H1 (cell line): ENCODE measurements at regions not wholly inside any gene's neighbourhood (a gene's known extent, or its start where the extent isn't known, plus 50 kb on each side); places are given as distances from the start of the nearest gene placed in this dataset.

Experiments
- CTCF ChIA-PET: fragments of 300-600 bp; sonication (Branson Sonifier 250); formaldehyde crosslinking; loops from one replicate; lab custom pipeline; 2021; ENCODE audit not compliant: partially characterized antibody; lab: Charles Lee
- POLR2A ChIA-PET: fragments of 300-600 bp; sonication (Branson Sonifier 250); formaldehyde crosslinking; loops from one replicate; lab custom pipeline; 2021; ENCODE audit warnings: inconsistent platforms; ENCODE audit not compliant: partially characterized antibody; lab: Charles Lee
- DNase-seq, 2 experiments: peaks; one replicate each; pipeline versions ENCODE4 v3.0.0 to v3.0.0-alpha.2; 2010 to 2022; ENCODE audit warnings: low spot score in 2 of 2, low read depth in 1 of 2, mixed read lengths in 1 of 2
- FAIRE-seq: peaks from 2 replicates; lab custom pipeline; 2011; peaks lifted over from hg19 to GRCh38; lab: Jason Lieb, UNC
- H2AFZ ChIP-seq: 2 replicates; pipeline ENCODE4 v1.8.1; 2012; ENCODE audit warnings: low read length, inconsistent platforms
- H2AK5ac ChIP-seq: 2 replicates; pipeline ENCODE4 v1.6.1; 2013; ENCODE audit warnings: low read depth, low read length
- H2BK120ac ChIP-seq: replicated peaks from 2 replicates; pipeline ENCODE3; 2013; ENCODE audit warnings: low read depth, low read length, inconsistent platforms
- H2BK12ac ChIP-seq: 2 replicates; pipeline ENCODE4 v1.6.1; 2013; ENCODE audit warnings: low read depth, low read length
- H2BK15ac ChIP-seq: 2 replicates; pipeline ENCODE4 v1.6.1; 2013; ENCODE audit warnings: low read length
- H2BK20ac ChIP-seq: 2 replicates; pipeline ENCODE4 v1.6.1; 2013; ENCODE audit warnings: low read length
- H2BK5ac ChIP-seq: 2 replicates; pipeline ENCODE4 v1.6.1; 2013; ENCODE audit warnings: low read depth, low read length
- H3K14ac ChIP-seq: 2 replicates; pipeline ENCODE4 v1.6.1; 2013; ENCODE audit warnings: inconsistent platforms; ENCODE audit not compliant: insufficient read length
- H3K18ac ChIP-seq: 2 replicates; pipeline ENCODE4 v1.6.1; 2013; ENCODE audit warnings: low read length; ENCODE audit errors: extremely low read depth
- H3K23ac ChIP-seq: 2 replicates; pipeline ENCODE4 v1.6.1; 2013; ENCODE audit warnings: inconsistent platforms; ENCODE audit not compliant: insufficient read length
- H3K23me2 ChIP-seq: 2 replicates; pipeline ENCODE4 v1.6.1; 2013; ENCODE audit warnings: low read depth, low read length
- H3K27ac ChIP-seq: 2 replicates; pipeline ENCODE4 v1.6.1; 2011; ENCODE audit warnings: low read depth, low read length, inconsistent platforms
- H3K27me3 ChIP-seq, 4 experiments: replicated peaks in 1 of 4; 1 replicate in 1 of 4; 2 replicates in 3 of 4; pipeline versions ENCODE4 v1.6.1 to v1.8.1; 2011 to 2013; ENCODE audit warnings: low read length in 3 of 4, mild to moderate bottlenecking in 3 of 4, inconsistent platforms in 2 of 4, mixed read lengths in 2 of 4, moderate library complexity in 1 of 4; ENCODE audit not compliant: control insufficient read depth in 3 of 4, insufficient read depth in 3 of 4; ENCODE audit errors: extremely low read depth in 1 of 4
- H3K36me3 ChIP-seq, 4 experiments: 2 replicates each; pipeline versions ENCODE4 v1.6.1 to v1.8.1; 2011 to 2013; ENCODE audit warnings: mild to moderate bottlenecking in 4 of 4, low read length in 3 of 4, moderate library complexity in 2 of 4, control low read depth in 1 of 4, inconsistent platforms in 1 of 4; ENCODE audit not compliant: insufficient read depth in 4 of 4, control insufficient read depth in 2 of 4
- H3K4ac ChIP-seq: replicated peaks from 2 replicates; pipeline ENCODE3; 2013; ENCODE audit warnings: low read length, low read depth, mixed read lengths, inconsistent platforms; ENCODE audit not compliant: insufficient read length
- H3K4me1 ChIP-seq, 4 experiments: replicated peaks in 1 of 4; 1 replicate in 1 of 4; 2 replicates in 3 of 4; pipeline versions ENCODE4 v1.6.1 to v1.8.1; 2011 to 2013; ENCODE audit warnings: low read length in 3 of 4, inconsistent platforms in 2 of 4, mixed read lengths in 1 of 4; ENCODE audit not compliant: insufficient read depth in 4 of 4, control insufficient read depth in 3 of 4
- H3K4me2 ChIP-seq, 2 experiments: 2 replicates each; pipeline versions ENCODE4 v1.6.1 to v1.8.1; 2011 to 2013; ENCODE audit warnings: low read depth in 2 of 2, low read length in 2 of 2, control low read depth in 1 of 2, inconsistent platforms in 1 of 2, mild to moderate bottlenecking in 1 of 2; ENCODE audit not compliant: insufficient read depth in 1 of 2
- H3K4me3 ChIP-seq, 4 experiments: fragments of 200-600, 300-600 bp in 1 of 4; sonication (generic), shearing (Covaris generic), sonication (Bioruptor Twin) in 1 of 4; 2 replicates each; pipeline versions ENCODE4 v1.5.1 to v1.8.1; 2011 to 2016; ENCODE audit warnings: low read length in 4 of 4, low read depth in 3 of 4, control low read depth in 2 of 4, inconsistent platforms in 2 of 4, mild to moderate bottlenecking in 2 of 4, mixed read lengths in 1 of 4, moderate library complexity in 1 of 4; ENCODE audit not compliant: insufficient read depth in 2 of 4; ENCODE audit errors: extremely low read depth in 1 of 4
- H3K56ac ChIP-seq: replicated peaks from 2 replicates; pipeline ENCODE3; 2013; ENCODE audit warnings: low read depth, mild to moderate bottlenecking, mixed read lengths, low read length, inconsistent platforms; ENCODE audit not compliant: insufficient read length
- H3K79me1 ChIP-seq: 2 replicates; pipeline ENCODE4 v1.6.1; 2013; ENCODE audit warnings: low read depth, low read length, control low read depth
- H3K79me2 ChIP-seq, 2 experiments: 2 replicates each; pipeline versions ENCODE4 v1.6.1 to v1.8.1; 2012 to 2013; ENCODE audit warnings: low read length in 2 of 2, mild to moderate bottlenecking in 2 of 2, inconsistent platforms in 1 of 2; ENCODE audit not compliant: insufficient read depth in 2 of 2, control insufficient read depth in 1 of 2
- H3K9ac ChIP-seq, 4 experiments: replicated peaks in 1 of 4; 1 replicate in 1 of 4; 2 replicates in 3 of 4; pipeline versions ENCODE4 v1.6.1 to v1.8.1; 2011 to 2013; ENCODE audit warnings: low read depth in 3 of 4, low read length in 3 of 4, control low read depth in 2 of 4, mild to moderate bottlenecking in 2 of 4, moderate library complexity in 2 of 4, inconsistent platforms in 1 of 4; ENCODE audit errors: extremely low read depth in 1 of 4
- H3K9me3 ChIP-seq, 2 experiments: 2 replicates each; pipeline versions ENCODE4 v1.6.1 to v1.8.1; 2012 to 2013; ENCODE audit warnings: mild to moderate bottlenecking in 2 of 2, moderate library complexity in 2 of 2, control low read depth in 1 of 2, inconsistent platforms in 1 of 2, low read depth in 1 of 2, low read length in 1 of 2, mixed read lengths in 1 of 2; ENCODE audit not compliant: insufficient read depth in 2 of 2
- H4K20me1 ChIP-seq, 2 experiments: replicated peaks in 1 of 2; 2 replicates each; pipeline versions ENCODE3 to v1.8.1; 2011 to 2013; ENCODE audit warnings: inconsistent platforms in 2 of 2, low read length in 2 of 2, mild to moderate bottlenecking in 1 of 2; ENCODE audit not compliant: insufficient read depth in 2 of 2, control insufficient read depth in 1 of 2
- H4K5ac ChIP-seq: 2 replicates; pipeline ENCODE4 v1.6.1; 2013; ENCODE audit warnings: low read length, low read depth, mixed read lengths, inconsistent platforms; ENCODE audit not compliant: insufficient read length
- H4K8ac ChIP-seq: 2 replicates; pipeline ENCODE4 v1.8.0; 2013; ENCODE audit warnings: mild to moderate bottlenecking, moderate library complexity, low read length, inconsistent platforms; ENCODE audit not compliant: insufficient read depth; ENCODE audit errors: extremely low read depth
- H4K91ac ChIP-seq: replicated peaks from 2 replicates; pipeline ENCODE3; 2013; ENCODE audit warnings: low read length, mixed read lengths, inconsistent platforms; ENCODE audit not compliant: insufficient read length
- BRCA1 ChIP-seq: IDR thresholded peaks from 2 replicates; pipeline ENCODE4 v1.6.1; 2012; ENCODE audit warnings: low read depth, low read length, improper control_type of control experiment
- CEBPB ChIP-seq: IDR thresholded peaks from 2 replicates; pipeline ENCODE4 v1.6.1; 2012; ENCODE audit warnings: low read depth, low read length
- CREB1 ChIP-seq: IDR thresholded peaks from 2 replicates; pipeline ENCODE4 v1.6.1; 2012; ENCODE audit warnings: inconsistent platforms
- EGR1 ChIP-seq: IDR thresholded peaks from 2 replicates; pipeline ENCODE4 v1.6.1; 2011; ENCODE audit warnings: low read depth, low read length, borderline replicate concordance
- JUND ChIP-seq: IDR thresholded peaks from 2 replicates; pipeline ENCODE4 v1.6.1; 2011; ENCODE audit warnings: mild to moderate bottlenecking, improper control_type of control experiment, low read length
- POLR2A ChIP-seq, 2 experiments: IDR thresholded peaks; 1 replicate in 1 of 2; 2 replicates in 1 of 2; pipeline ENCODE4 v1.6.1; 2011; ENCODE audit warnings: low read depth in 2 of 2, low read length in 2 of 2, mild to moderate bottlenecking in 2 of 2; ENCODE audit errors: control extremely low read depth in 1 of 2
- SAP30 ChIP-seq: fragments of 300-600 bp; sonication (generic); IDR thresholded peaks from 2 replicates; pipeline ENCODE4 v1.7.1; 2012; ENCODE audit warnings: low read length, moderate library complexity, mild to moderate bottlenecking, inconsistent platforms; ENCODE audit not compliant: insufficient read depth, insufficient replicate concordance
- TAF7 ChIP-seq: optimal IDR thresholded peaks from 2 replicates; pipeline ENCODE3; 2011; ENCODE audit warnings: low read depth, mild to moderate bottlenecking, inconsistent platforms, low read length, moderate library complexity, borderline replicate concordance
- TBP ChIP-seq: IDR thresholded peaks from 2 replicates; pipeline ENCODE4 v1.6.1; 2011; ENCODE audit warnings: low read depth, low read length, improper control_type of control experiment
- YY1 ChIP-seq: IDR thresholded peaks from 2 replicates; pipeline ENCODE4 v1.6.1; 2011; ENCODE audit warnings: low read depth, mild to moderate bottlenecking, low read length
- WGBS, 2 experiments: shearing (Covaris generic) in 1 of 2; methylation state at CpG; one replicate each; pipeline versions ENCODE4 v1.1.6 to v1.1.7; 2013 to 2015; ENCODE audit warnings: low lambda C conversion rate in 2 of 2, mixed read lengths in 2 of 2, inconsistent platforms in 1 of 2, low coverage in 1 of 2, missing lambda C conversion rate in 1 of 2; ENCODE audit not compliant: insufficient replicate concordance in 2 of 2, insufficient coverage in 1 of 2, insufficient read length in 1 of 2; ENCODE audit errors: extremely low coverage in 1 of 2, missing lambda C conversion rate in 1 of 2; 5-methylcytosine and 5-hydroxymethylcytosine counted together
- TF ChIP-seq, protein P1 (sequence below), 3 experiments: IDR thresholded peaks; 1 replicate in 2 of 3; 2 replicates in 1 of 3; pipeline versions ENCODE4 v1.5.1 to v1.6.1; 2011; ENCODE audit warnings: low read length in 3 of 3, mild to moderate bottlenecking in 3 of 3, inconsistent platforms in 2 of 3, low read depth in 1 of 3, moderate library complexity in 1 of 3; ENCODE audit not compliant: insufficient read depth in 1 of 3; ENCODE audit errors: control extremely low read depth in 1 of 3

DNA sequence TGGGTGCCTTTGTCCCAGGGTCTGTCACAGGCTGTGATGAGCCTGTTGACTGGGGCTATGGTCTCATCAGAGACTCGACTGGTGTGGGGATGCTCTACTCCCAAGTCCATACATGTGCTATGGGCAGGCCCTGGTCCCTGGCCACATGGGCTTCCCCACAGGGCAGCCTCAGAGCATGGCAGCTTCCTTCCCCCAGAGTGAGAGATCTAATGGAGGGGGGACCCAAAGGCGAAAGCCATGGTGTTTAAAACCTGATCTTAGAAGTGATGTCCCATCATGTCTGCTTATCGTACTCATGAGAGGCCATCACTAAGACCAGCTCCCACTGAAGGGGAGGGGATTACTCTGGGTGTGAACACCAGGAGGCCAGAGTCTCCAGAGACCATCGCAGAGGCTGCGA is 279.0 kb upstream of the RTL1 start:
- no peak overlapping the region for H3K14ac ChIP-seq
- DNase-seq: peak in 1 of 2 experiments; percentile 27
- WGBS, 2 experiments: 83% methylated on average over 5 of the region's 5 CpGs; no CpG with 5 or more reads in 1 of the 2 experiments

More for the DNA sequence above, 279.0 kb upstream of the RTL1 start:
- no peak overlapping the region for H3K4ac ChIP-seq
- no peak for FAIRE-seq
- H2AFZ ChIP-seq: no peak overlapping the region
- H3K23ac ChIP-seq: no peak overlapping the region
- CTCF ChIA-PET: interaction anchor here (0.8 to 2.8 kb wide), 13 partner anchors 11 to 280 kb away, joined by 3 to 18 read pairs (median 4); no protein-coding TSS in a partner anchor
- no peaks in the 10 kb centered on the region for H3K9me3 ChIP-seq
- H3K27me3 ChIP-seq: no peaks in the 10 kb centered on the region; a peak in 1 of 7 replicates
- H3K23me2 ChIP-seq: peaks cover 5% of the 10 kb centered on the region; the same call in 1 of the 2 replicates
- H3K36me3 ChIP-seq: no peaks in the 10 kb centered on the region
- H3K4me2 ChIP-seq: no peak overlapping the region
- H3K4me1 ChIP-seq: peaks cover 0 to 5% (median 4%) of the 10 kb centered on the region in 4 experiments; a peak in 4 of 7 replicates
- H4K91ac ChIP-seq: no peak overlapping the region
- H2BK120ac ChIP-seq: no peak overlapping the region
- no peaks in the 10 kb centered on the region for H3K79me1 ChIP-seq
- H3K27ac ChIP-seq: no peak overlapping the region
- no peak overlapping the region for H4K5ac ChIP-seq
- no peak overlapping the region for H4K8ac ChIP-seq
- no peak overlapping the region for H2BK20ac ChIP-seq
- no peaks in the 10 kb centered on the region for H3K79me2 ChIP-seq
- H2BK15ac ChIP-seq: no peak overlapping the region
- H3K18ac ChIP-seq: no peak overlapping the region
- no peaks in the 10 kb centered on the region for H4K20me1 ChIP-seq
- no peak overlapping the region for H2BK5ac ChIP-seq
- H3K56ac ChIP-seq: no peak overlapping the region
- H2AK5ac ChIP-seq: no peak overlapping the region
- H3K9ac ChIP-seq: no peak overlapping the region
- TF ChIP-seq TBP: no peak
- TF ChIP-seq, protein P1, sequence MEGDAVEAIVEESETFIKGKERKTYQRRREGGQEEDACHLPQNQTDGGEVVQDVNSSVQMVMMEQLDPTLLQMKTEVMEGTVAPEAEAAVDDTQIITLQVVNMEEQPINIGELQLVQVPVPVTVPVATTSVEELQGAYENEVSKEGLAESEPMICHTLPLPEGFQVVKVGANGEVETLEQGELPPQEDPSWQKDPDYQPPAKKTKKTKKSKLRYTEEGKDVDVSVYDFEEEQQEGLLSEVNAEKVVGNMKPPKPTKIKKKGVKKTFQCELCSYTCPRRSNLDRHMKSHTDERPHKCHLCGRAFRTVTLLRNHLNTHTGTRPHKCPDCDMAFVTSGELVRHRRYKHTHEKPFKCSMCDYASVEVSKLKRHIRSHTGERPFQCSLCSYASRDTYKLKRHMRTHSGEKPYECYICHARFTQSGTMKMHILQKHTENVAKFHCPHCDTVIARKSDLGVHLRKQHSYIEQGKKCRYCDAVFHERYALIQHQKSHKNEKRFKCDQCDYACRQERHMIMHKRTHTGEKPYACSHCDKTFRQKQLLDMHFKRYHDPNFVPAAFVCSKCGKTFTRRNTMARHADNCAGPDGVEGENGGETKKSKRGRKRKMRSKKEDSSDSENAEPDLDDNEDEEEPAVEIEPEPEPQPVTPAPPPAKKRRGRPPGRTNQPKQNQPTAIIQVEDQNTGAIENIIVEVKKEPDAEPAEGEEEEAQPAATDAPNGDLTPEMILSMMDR (IDR thresholded peaks at IDR 0.05; ENCODE audit: control extremely low read depth in 1 of 3, insufficient read depth in 1 of 3, low read depth in 1 of 3, low read length in 3 of 3): no peak
- no peak for TF ChIP-seq EGR1
- TF ChIP-seq POLR2A (IDR thresholded peaks at IDR 0.05; ENCODE audit: control extremely low read depth in 1 of 2, low read depth in 2 of 2, low read length in 2 of 2): no peak
- no peak for TF ChIP-seq CEBPB
- no peak for TF ChIP-seq YY1
- no peak for TF ChIP-seq SAP30
- no peak for TF ChIP-seq TAF7
- no peak for TF ChIP-seq BRCA1
- TF ChIP-seq JUND: no peak
- TF ChIP-seq CREB1: no peak
- no peak overlapping the region for H3K4me3 ChIP-seq
- no peak overlapping the region for H2BK12ac ChIP-seq
- POLR2A ChIA-PET: no interaction called here
